Kidney epithelial cell (primary cell): ENCODE measurements at regions not wholly inside any gene's neighbourhood (a gene's known extent, or its start where the extent isn't known, plus 50 kb on each side); places are given as distances from the start of the nearest gene placed in this dataset.

Experiments
- DNase-seq: peaks from one replicate; pipeline ENCODE4 v3.0.0-alpha.2; 2010; ENCODE audit warnings: low read depth
- H3K27me3 ChIP-seq: 2 replicates; pipeline ENCODE4 v1.6.0; 2011; ENCODE audit warnings: low read length; ENCODE audit not compliant: control insufficient read depth, insufficient read depth
- H3K36me3 ChIP-seq: 2 replicates; pipeline ENCODE4 v1.5.1; 2011; ENCODE audit warnings: low read length; ENCODE audit not compliant: control insufficient read depth, insufficient read depth
- H3K4me3 ChIP-seq: 2 replicates; pipeline ENCODE4 v1.5.1; 2011; ENCODE audit warnings: low read depth, mild to moderate bottlenecking, control low read depth, low read length
- CTCF ChIP-seq: IDR thresholded peaks from 2 replicates; pipeline ENCODE4 v1.5.1; 2011; ENCODE audit warnings: mild to moderate bottlenecking, moderate library complexity, low read length, control low read depth, inconsistent platforms; ENCODE audit not compliant: insufficient read depth, poor library complexity, severe bottlenecking

- no peaks in the 10 kb centered on the region for H3K27me3 ChIP-seq
- no peak for DNase-seq
- H3K36me3 ChIP-seq = no peaks in the 10 kb centered on the region
- no peak for TF ChIP-seq CTCF
- H3K4me3 ChIP-seq = no peak overlapping the region
Observed at GRCh38 chr18:2183432-2183831, 387.9 kb downstream of the METTL4 start.

- no peak overlapping the region for H3K4me3 ChIP-seq
- TF ChIP-seq CTCF = no peak
Observed at GRCh38 chr18:2186967-2187366, 384.3 kb downstream of the METTL4 start.

GRCh38 chr18:2188258-2188657, 383.0 kb downstream of the METTL4 start:
- Histone ChIP-seq H3K27me3 (no peaks in the 10 kb centered on the region), H3K36me3 (no peaks in the 10 kb centered on the region), H3K4me3 (no peak overlapping the region)
- TF ChIP-seq CTCF = no peak
- no peak for DNase-seq

More at GRCh38 chr18:2186967-2187366, 384.3 kb downstream of the METTL4 start:
- no peak for DNase-seq
- no peaks in the 10 kb centered on the region for H3K27me3 ChIP-seq
- H3K36me3 ChIP-seq = no peaks in the 10 kb centered on the region

- no peak for DNase-seq
- Histone ChIP-seq H3K27me3 (no peaks in the 10 kb centered on the region), H3K36me3 (no peaks in the 10 kb centered on the region), H3K4me3 (no peak overlapping the region)
- TF ChIP-seq CTCF = no peak
Observed at GRCh38 chr18:2191180-2191790, 380.0 kb downstream of the METTL4 start.

- TF ChIP-seq CTCF = no peak
- DNase-seq = no peak
- Histone ChIP-seq H3K36me3 (no peaks in the 10 kb centered on the region), H3K27me3 (no peaks in the 10 kb centered on the region), H3K4me3 (no peak overlapping the region)
Observed at GRCh38 chr18:2192562-2192961, 378.7 kb downstream of the METTL4 start.

GRCh38 chr18:2197946-2198345, 373.4 kb downstream of the METTL4 start:
- no peak for TF ChIP-seq CTCF
- H3K36me3 ChIP-seq = no peaks in the 10 kb centered on the region
- H3K27me3 ChIP-seq = no peaks in the 10 kb centered on the region
- DNase-seq = no peak
- H3K4me3 ChIP-seq = no peak overlapping the region
